Retina (tissue), 1 donor: ENCODE measurements at regions not wholly inside any gene's neighbourhood (a gene's known extent, or its start where the extent isn't known, plus 50 kb on each side); places are given as distances from the start of the nearest gene placed in this dataset.

Experiments used
- DNase-seq: peaks from one replicate; pipeline ENCODE4 v3.0.0-alpha.2; 2016

- no peak for DNase-seq
Observed at GRCh38 chr6:3522561-3523260, 65.9 kb upstream of the SLC22A23 start.

- DNase-seq, result no peak
Observed at GRCh38 chr6:3520281-3521230, 63.7 kb upstream of the SLC22A23 start.

GRCh38 chr6:3518356-3519190 is 61.7 kb upstream of the SLC22A23 start:
- DNase-seq, result no peak

DNA sequence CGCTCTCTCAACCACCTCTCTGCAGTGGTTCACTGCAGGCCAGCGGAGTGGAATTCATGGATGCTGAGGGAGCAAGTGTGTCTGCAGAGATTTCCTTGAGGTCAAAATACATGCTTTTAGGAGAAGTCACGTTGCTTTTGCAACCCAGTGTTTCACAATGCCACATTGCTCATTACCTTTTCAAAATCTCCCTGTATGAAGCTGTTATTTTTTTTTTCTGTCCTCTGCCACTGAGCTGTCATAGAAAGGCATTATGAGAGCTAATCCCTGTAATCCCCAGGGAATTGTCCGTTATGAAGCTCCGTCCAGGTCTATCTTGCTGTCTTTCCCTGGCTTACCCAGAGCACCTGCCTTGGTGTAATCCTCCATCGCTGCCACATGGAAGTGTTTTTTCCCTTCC is 60.5 kb upstream of the SLC22A23 start:
- no peak for DNase-seq

- DNase-seq, result no peak
Observed at GRCh38 chr6:3516092-3516491, 59.2 kb upstream of the SLC22A23 start.

- DNase-seq, result no peak
Observed at GRCh38 chr6:3515669-3516068, 58.8 kb upstream of the SLC22A23 start.

GRCh38 chr6:3513416-3513815 is 56.6 kb upstream of the SLC22A23 start:
- DNase-seq, result no peak

DNA sequence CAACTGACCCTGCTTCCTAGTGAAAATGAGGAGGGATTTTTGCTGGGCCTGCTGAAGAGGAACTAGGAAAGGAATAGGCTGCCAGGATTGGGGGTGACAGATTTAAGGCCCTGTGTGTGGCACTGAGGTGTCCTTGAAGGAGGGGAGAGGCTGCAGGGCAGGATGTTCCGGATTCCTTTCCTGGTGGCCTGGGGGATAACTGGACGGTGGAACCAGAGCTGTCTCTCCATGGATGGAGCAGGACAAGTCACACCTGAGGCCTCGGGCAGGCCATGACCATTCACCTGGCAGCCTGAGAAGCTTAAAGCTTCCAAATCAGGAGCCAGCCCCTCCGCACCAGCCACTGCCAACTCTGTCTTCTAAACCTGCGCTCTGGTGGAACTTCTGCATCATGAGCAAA is 56.0 kb upstream of the SLC22A23 start:
- DNase-seq, result no peak

DNA sequence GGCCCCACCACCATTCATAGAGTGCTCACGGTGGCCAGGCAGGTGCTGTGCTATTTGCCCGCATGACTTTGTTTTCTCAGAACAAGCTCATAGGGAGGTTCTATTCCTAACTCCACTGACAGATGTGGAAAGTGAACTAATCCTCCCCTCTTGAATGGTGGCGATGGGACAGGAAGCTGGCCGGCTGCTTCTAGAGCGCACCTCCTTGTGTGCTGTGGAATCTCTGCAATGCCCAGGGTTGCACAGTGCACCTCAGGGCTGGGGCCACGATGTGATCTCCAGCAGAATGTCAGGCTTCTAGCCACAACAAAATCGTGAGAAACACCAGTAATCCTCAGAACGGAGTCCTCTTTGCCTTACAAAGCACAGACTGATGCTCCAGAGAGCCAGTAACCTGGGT is 53.8 kb upstream of the SLC22A23 start:
- no peak for DNase-seq

GRCh38 chr6:3510178-3510577 is 53.3 kb upstream of the SLC22A23 start:
- no peak for DNase-seq

DNA sequence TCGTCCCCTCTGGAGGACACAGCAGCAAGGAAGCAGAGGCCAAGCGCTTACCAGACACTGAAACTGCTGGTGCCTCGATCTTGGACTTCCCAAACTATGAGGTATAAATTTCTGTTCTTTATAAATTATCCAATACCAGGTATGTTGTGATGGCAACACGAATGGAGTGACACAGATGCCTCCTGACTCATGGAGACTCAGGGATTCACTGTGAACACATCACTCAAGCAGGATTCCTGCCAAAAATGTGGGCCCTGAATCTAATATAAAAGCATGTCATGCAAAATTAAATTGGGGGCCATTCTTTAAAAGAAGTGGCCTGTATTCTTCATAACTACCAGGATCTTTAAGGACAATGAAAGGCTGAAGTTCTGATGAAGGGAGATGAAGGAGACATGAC is 52.5 kb upstream of the SLC22A23 start:
- DNase-seq, result no peak

DNA sequence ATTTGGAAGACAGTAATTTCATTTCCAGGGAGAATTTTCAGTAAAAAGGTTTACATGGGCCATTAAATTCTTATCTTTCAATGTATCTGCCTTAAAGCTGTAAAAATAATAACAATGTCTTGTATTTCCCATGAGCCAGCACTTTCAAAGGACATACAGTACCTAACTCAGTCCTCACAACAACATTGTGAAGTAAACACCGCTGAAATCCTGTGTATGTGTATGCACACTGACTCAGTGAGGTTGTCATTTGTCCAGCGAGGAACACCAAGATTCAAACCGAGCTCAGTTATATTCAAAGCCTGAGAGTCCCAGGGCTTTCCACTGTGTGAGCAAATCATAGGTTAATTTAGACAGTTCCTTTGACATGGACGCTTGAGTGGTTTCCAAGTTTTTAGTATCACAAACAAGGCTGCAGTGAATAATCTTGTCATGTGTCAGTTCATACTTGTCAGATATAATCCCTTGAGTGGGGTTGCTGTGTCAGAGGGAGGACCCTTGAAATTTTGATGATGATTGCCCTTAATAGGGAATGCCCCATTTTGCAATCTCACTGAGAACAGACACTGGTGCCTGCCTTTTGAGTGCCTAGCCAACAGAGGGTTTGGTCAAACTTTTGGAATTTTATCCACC is 50.0 kb upstream of the SLC22A23 start:
- DNase-seq, result peak; percentile 75
